ENCODE measurements at regions not wholly inside any gene's neighbourhood (a gene's known extent, or its start where the extent isn't known, plus 50 kb on each side); places are given as distances from the start of the nearest gene placed in this dataset.

- H3K9ac ChIP-seq (replicated peaks; ENCODE audit: extremely low read depth, insufficient read depth, low read length): no peak overlapping the region
- no peak overlapping the region for H3K4me3 ChIP-seq (replicated peaks in 1 of 3; ENCODE audit: insufficient read depth in 1 of 3, low read depth in 1 of 3, low read length in 3 of 3)
- dilution Hi-C loops (cut with MboI; ENCODE audit: extremely low pct_ligation_motif_present, low sequenced_read_pairs) (no loop called here), intact Hi-C loops (cut with micrococcal nuclease) (no loop called here)
- H3K27me3 ChIP-seq (ENCODE audit: control insufficient read depth in 2 of 2, insufficient read depth in 2 of 2, low read length in 2 of 2): no peaks in the 10 kb centered on the region
- CTCF ChIA-PET: no interaction called here
- TF ChIP-seq MAX (IDR thresholded peaks at IDR 0.05; ENCODE audit: insufficient read depth, insufficient read length) (no peak), GATA2 (IDR thresholded peaks at IDR 0.05; ENCODE audit: insufficient read depth, insufficient read length, low read depth, low read length) (no peak), MYC (IDR thresholded peaks at IDR 0.05; ENCODE audit: low read depth, low read length) (no peak), FOS (IDR thresholded peaks at IDR 0.05; ENCODE audit: borderline replicate concordance, insufficient read depth, low read length) (no peak), CTCF (IDR thresholded peaks at IDR 0.05; ENCODE audit: extremely low read depth in 1 of 2, insufficient read depth in 1 of 2, low read depth in 1 of 2, low read length in 2 of 2) (no peak), JUN (IDR thresholded peaks at IDR 0.05; ENCODE audit: borderline replicate concordance, insufficient read depth, insufficient read length, low read depth) (no peak), POLR2AphosphoS5 (IDR thresholded peaks at IDR 0.05; ENCODE audit: insufficient read depth, low read depth, low read length) (no peak), POLR2A (IDR thresholded peaks at IDR 0.05; ENCODE audit: low read depth, low read length) (no peak), EZH2 (IDR thresholded peaks at IDR 0.05; ENCODE audit: borderline replicate concordance, low read depth, low read length, severe bottlenecking) (no peak)
- no peak overlapping the region for H3K4me2 ChIP-seq (ENCODE audit: insufficient read depth, low read length)
- H2AFZ ChIP-seq (ENCODE audit: low read depth, low read length): no peak overlapping the region
- no peaks in the 10 kb centered on the region for H4K20me1 ChIP-seq (replicated peaks; ENCODE audit: control insufficient read depth, extremely low read depth, insufficient read depth, low read length)
- POLR2A ChIA-PET: no interaction called here
- DNase-seq (ENCODE audit: low read depth, low spot score): no peak
- BruUV-seq (replicated peaks): no TSS peak
- H3K9me1 ChIP-seq (replicated peaks; ENCODE audit: control insufficient read depth, extremely low read depth, insufficient read depth, low read length): no peaks in the 10 kb centered on the region
- H3K4me1 ChIP-seq (ENCODE audit: control insufficient read depth, extremely low read depth, insufficient read depth, low read length): no peaks in the 10 kb centered on the region
- no peaks in the 10 kb centered on the region for H3K36me3 ChIP-seq (ENCODE audit: control insufficient read depth in 2 of 2, extremely low read depth in 1 of 2, insufficient read depth in 2 of 2, low read length in 2 of 2)
- no peak overlapping the region for H3K27ac ChIP-seq (ENCODE audit: insufficient read depth, low read depth, low read length)
- H3K9me3 ChIP-seq (replicated peaks; ENCODE audit: control insufficient read depth, insufficient read depth, low read length): peaks cover 11% of the 10 kb centered on the region
- no peak for FAIRE-seq
- H3K79me2 ChIP-seq (ENCODE audit: control insufficient read depth, insufficient read depth, low read length): no peaks in the 10 kb centered on the region
These were observed 116.5 kb upstream of the MSX2 start for GRCh38 chr5:174607916-174608315.
